Nucleus accumbens (tissue), 56 donors: ENCODE measurements at regions not wholly inside any gene's neighbourhood (a gene's known extent, or its start where the extent isn't known, plus 50 kb on each side); places are given as distances from the start of the nearest gene placed in this dataset.
A peak's percentile ranks its signal among the peaks of the same experiment; 100 is the strongest.

ENCODE experiments used
- DNase-seq, 56 donors: peaks; one replicate each; lab custom pipeline; 2025; lab: John Stamatoyannopoulos, UW

- no peak for DNase-seq
Measured at GRCh38 chr2:103462101-103462500, 700.3 kb downstream of the TMEM182 start.

- no peak for DNase-seq
Measured at GRCh38 chr2:103462712-103463111, 700.9 kb downstream of the TMEM182 start.

- DNase-seq = no peak
Measured at GRCh38 chr2:103464831-103465230, 703.0 kb downstream of the TMEM182 start.

GRCh38 chr2:103469800-103470199 is 708.0 kb downstream of the TMEM182 start:
- DNase-seq = no peak

GRCh38 chr2:103484906-103485305 is 723.1 kb downstream of the TMEM182 start:
- DNase-seq = peak in 2 of 56 donors; percentile 4 to 11

GRCh38 chr2:103496850-103497249 is 735.0 kb downstream of the TMEM182 start:
- DNase-seq = no peak

GRCh38 chr2:103506812-103507211 is 745.0 kb downstream of the TMEM182 start:
- DNase-seq = no peak

- no peak for DNase-seq
Measured at GRCh38 chr2:103512442-103512841, 750.6 kb downstream of the TMEM182 start.

- no peak for DNase-seq
Measured at GRCh38 chr2:103520547-103520946, 758.7 kb downstream of the TMEM182 start.

- no peak for DNase-seq
Measured at GRCh38 chr2:103525756-103526155, 763.9 kb downstream of the TMEM182 start.

- no peak for DNase-seq
Measured at GRCh38 chr2:103526757-103527156, 764.9 kb downstream of the TMEM182 start.

GRCh38 chr2:103527278-103527677 is 765.4 kb downstream of the TMEM182 start:
- DNase-seq = no peak

GRCh38 chr2:103529798-103530502 is 768.1 kb downstream of the TMEM182 start:
- peak in 2 of 56 donors; percentile 1 to 28 for DNase-seq

GRCh38 chr2:103552775-103553174 is 790.9 kb downstream of the TMEM182 start:
- DNase-seq = no peak

GRCh38 chr2:103594823-103595222 is 833.0 kb downstream of the TMEM182 start:
- no peak for DNase-seq

GRCh38 chr2:103605071-103605780 is 843.4 kb downstream of the TMEM182 start:
- DNase-seq = no peak

- DNase-seq = no peak
Measured at GRCh38 chr2:103615611-103616105, 853.8 kb downstream of the TMEM182 start.

GRCh38 chr2:103616891-103617290 is 855.1 kb downstream of the TMEM182 start:
- DNase-seq = no peak

- no peak for DNase-seq
Measured at GRCh38 chr2:103618112-103618511, 856.3 kb downstream of the TMEM182 start.

- no peak for DNase-seq
Measured at GRCh38 chr2:103627301-103627700, 865.5 kb downstream of the TMEM182 start.

GRCh38 chr2:103638978-103639377 is 877.1 kb downstream of the TMEM182 start:
- no peak for DNase-seq

GRCh38 chr2:103656558-103656957 is 894.7 kb downstream of the TMEM182 start:
- no peak for DNase-seq
